Testis (tissue), 2 donors: ENCODE measurements at regions not wholly inside any gene's neighbourhood (a gene's known extent, or its start where the extent isn't known, plus 50 kb on each side); places are given as distances from the start of the nearest gene placed in this dataset.
A peak's percentile ranks its signal among the peaks of the same experiment; 100 is the strongest.

ENCODE experiments used
- DNase-seq: peaks from one replicate; pipeline ENCODE4 v3.0.0-alpha.2; 2019
- H3K27ac ChIP-seq, 2 donors: fragments of 200-600 bp; sonication (generic); one replicate each; pipeline ENCODE4 v1.5.1; 2019
- H3K27me3 ChIP-seq: fragments of 200-600 bp; sonication (generic); one replicate; pipeline ENCODE4 v1.5.1; 2019
- H3K36me3 ChIP-seq: fragments of 200-600 bp; sonication (generic); one replicate; pipeline ENCODE4 v1.5.1; 2017; ENCODE audit warnings: low read depth; ENCODE audit errors: missing control alignments
- H3K4me1 ChIP-seq: fragments of 200-600 bp; sonication (generic); one replicate; pipeline ENCODE4 v1.5.1; 2019
- H3K4me3 ChIP-seq, 2 donors: fragments of 200-600 bp; sonication (generic); one replicate each; pipeline ENCODE4 v1.5.1; 2017 to 2019
- H3K9me3 ChIP-seq: fragments of 200-600 bp; sonication (generic); one replicate; pipeline ENCODE4 v1.5.1; 2017
- POLR2A ChIP-seq: fragments of 450-650 bp; IDR thresholded peaks from one replicate; pipeline ENCODE4 v1.6.1; 2017; ENCODE audit warnings: antibody characterized with exemption, mild to moderate bottlenecking, moderate library complexity
- WGBS, 2 donors: methylation state at CpG; one replicate each; pipeline ENCODE4 v1.1.5; 2018; 5-methylcytosine and 5-hydroxymethylcytosine counted together
- intact Hi-C: fragments of 100-400 bp; cut with DNase I; formaldehyde crosslinking; loops from one replicate; pipeline ENCODE4 v1.15.1; 2023; ENCODE audit warnings: low total_unique reads
- TF ChIP-seq, protein P1 (sequence below), 3 experiments: fragments of 450-650 bp in 2 of 3; fragments of 200-600 bp in 1 of 3; sonication (generic) in 1 of 3; IDR thresholded peaks; one replicate each; pipeline ENCODE4 v1.5.1; 2016 to 2019; ENCODE audit warnings: antibody characterized with exemption in 3 of 3, mild to moderate bottlenecking in 2 of 3, moderate library complexity in 1 of 3

DNA sequence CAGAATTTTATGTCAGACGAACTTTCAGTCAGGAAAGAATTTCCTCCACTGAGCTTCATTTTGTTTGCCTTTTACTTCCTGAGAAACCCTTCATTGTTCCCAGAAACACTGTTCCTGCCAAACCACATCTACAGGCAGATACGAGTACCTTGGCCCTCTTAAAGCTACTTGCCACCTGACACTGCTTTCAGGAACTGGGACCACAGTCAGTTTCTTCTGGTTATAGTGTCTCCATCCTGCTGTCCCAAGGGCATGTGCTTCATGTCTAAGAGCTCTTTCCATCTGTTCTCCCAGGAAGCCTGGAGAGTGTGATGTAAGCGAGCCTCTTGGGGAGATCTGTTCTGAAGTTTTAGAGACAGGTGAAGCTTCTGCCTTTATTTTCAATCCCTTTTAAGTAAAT lies 161.7 kb upstream of the PLEKHA5 start:
- H3K27ac ChIP-seq: no peak overlapping the region
- H3K4me3 ChIP-seq: no peak overlapping the region
- DNase-seq: no peak
- intact Hi-C loops: no loop called here
- no peaks in the 10 kb centered on the region for H3K4me1 ChIP-seq
- 73 to 88% methylated on average over 3 of the region's 3 CpGs for WGBS, 2 donors
- no peak for TF ChIP-seq POLR2A
- TF ChIP-seq, protein P1, sequence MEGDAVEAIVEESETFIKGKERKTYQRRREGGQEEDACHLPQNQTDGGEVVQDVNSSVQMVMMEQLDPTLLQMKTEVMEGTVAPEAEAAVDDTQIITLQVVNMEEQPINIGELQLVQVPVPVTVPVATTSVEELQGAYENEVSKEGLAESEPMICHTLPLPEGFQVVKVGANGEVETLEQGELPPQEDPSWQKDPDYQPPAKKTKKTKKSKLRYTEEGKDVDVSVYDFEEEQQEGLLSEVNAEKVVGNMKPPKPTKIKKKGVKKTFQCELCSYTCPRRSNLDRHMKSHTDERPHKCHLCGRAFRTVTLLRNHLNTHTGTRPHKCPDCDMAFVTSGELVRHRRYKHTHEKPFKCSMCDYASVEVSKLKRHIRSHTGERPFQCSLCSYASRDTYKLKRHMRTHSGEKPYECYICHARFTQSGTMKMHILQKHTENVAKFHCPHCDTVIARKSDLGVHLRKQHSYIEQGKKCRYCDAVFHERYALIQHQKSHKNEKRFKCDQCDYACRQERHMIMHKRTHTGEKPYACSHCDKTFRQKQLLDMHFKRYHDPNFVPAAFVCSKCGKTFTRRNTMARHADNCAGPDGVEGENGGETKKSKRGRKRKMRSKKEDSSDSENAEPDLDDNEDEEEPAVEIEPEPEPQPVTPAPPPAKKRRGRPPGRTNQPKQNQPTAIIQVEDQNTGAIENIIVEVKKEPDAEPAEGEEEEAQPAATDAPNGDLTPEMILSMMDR (IDR thresholded peaks at IDR 0.05): no peak
- no peaks in the 10 kb centered on the region for H3K9me3 ChIP-seq
- H3K36me3 ChIP-seq: no peaks in the 10 kb centered on the region
- H3K27me3 ChIP-seq: no peaks in the 10 kb centered on the region

DNA sequence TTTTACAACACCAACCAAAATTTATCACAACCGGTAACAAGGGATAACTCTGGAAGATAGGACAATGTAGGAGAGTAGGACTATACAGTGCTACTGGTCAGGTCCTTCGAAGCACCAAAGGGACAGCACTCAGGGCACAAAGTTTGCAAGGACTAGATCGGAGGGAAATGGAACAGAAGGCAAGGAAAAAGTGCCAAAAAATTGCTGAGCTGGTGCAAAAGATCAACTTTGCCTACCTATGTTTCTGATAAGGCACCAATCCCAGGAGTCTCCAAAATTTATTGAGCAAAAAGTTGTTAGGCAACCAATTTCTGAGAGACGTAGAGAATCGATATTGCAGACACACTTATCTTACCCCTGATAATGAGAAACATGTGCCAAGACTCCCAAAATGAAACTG lies 160.0 kb upstream of the PLEKHA5 start:
- H3K9me3 ChIP-seq: no peaks in the 10 kb centered on the region
- H3K4me3 ChIP-seq: no peak overlapping the region
- no peaks in the 10 kb centered on the region for H3K27me3 ChIP-seq
- intact Hi-C loops: no loop called here
- TF ChIP-seq, protein P1 (IDR thresholded peaks at IDR 0.05): no peak
- TF ChIP-seq POLR2A: no peak
- no peak overlapping the region for H3K27ac ChIP-seq
- no peak for DNase-seq
- no peaks in the 10 kb centered on the region for H3K36me3 ChIP-seq
- WGBS, 2 donors: 70 to 72% methylated on average over 5 of the region's 5 CpGs
- no peaks in the 10 kb centered on the region for H3K4me1 ChIP-seq

DNA sequence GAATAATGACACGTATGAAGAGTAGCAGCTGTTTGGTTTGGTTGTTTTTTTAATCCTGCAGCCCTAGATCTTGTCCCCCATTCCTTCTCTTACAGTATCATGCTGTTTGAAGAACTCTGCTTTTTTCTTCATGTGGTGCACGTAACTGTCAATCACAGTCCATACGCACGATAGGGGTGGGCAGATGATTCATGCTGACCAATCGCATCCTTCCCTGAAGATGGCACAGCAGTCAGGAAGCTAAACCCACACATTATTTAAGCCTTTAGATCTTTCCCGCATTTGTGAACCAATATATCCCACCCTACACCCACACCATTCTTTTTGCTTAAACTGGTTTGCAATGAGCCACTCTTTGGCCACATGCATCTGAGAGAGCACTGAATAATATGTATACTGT lies 158.9 kb upstream of the PLEKHA5 start:
- no peak for TF ChIP-seq POLR2A
- TF ChIP-seq, protein P1 (IDR thresholded peaks at IDR 0.05): no peak
- intact Hi-C loops: no loop called here
- H3K4me3 ChIP-seq: no peak overlapping the region
- 70 to 87% methylated on average over 6 of the region's 6 CpGs for WGBS, 2 donors
- H3K36me3 ChIP-seq: no peaks in the 10 kb centered on the region
- H3K27me3 ChIP-seq: no peaks in the 10 kb centered on the region
- H3K9me3 ChIP-seq: no peaks in the 10 kb centered on the region
- H3K4me1 ChIP-seq: no peaks in the 10 kb centered on the region
- H3K27ac ChIP-seq: no peak overlapping the region
- peak; percentile 21 for DNase-seq

DNA sequence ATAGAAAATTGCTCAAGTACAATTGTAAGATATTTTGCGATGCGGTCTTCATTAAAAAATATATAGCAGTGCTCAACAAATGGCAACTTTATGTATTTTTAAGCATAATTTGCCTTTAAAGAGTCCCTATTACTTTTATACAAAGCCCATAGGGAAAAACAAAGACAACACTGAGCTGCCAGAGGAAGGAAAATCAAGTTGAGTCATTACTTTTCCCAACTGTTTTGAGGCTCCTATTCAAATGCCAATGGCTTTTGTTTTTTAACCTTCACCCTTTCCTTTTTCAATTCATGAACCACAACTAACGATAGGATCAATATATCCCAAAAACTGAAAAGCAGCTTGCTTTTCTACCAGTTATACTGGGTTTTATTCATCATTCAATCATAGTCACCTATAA lies 157.6 kb upstream of the PLEKHA5 start:
- no peak for DNase-seq
- Histone ChIP-seq H3K27me3 (no peaks in the 10 kb centered on the region), H3K4me3 (no peak overlapping the region), H3K27ac (no peak overlapping the region), H3K36me3 (no peaks in the 10 kb centered on the region), H3K4me1 (no peaks in the 10 kb centered on the region), H3K9me3 (no peaks in the 10 kb centered on the region)
- TF ChIP-seq, protein P1 (IDR thresholded peaks at IDR 0.05): no peak
- no peak for TF ChIP-seq POLR2A
- intact Hi-C loops: no loop called here
- 91 to 92% methylated on average over 3 of the region's 3 CpGs for WGBS, 2 donors

DNA sequence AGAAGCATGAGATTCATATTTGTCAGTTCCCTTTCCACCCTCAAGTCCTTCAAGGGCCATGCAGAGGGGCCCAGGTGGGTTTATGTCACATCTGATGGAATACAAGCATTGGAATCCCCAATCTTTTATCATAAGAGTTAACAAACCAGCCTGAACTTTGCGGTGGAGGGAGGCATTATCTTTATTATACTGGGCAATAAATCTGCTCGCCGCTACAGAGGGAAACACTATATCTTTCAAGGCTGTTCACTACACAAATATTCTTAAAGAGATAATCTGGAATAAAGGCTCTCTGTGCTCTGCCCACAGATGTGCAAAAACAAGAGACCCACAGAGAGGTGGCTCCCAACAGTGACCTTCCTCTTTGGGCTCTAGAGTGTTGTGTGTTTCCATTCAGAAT lies 153.6 kb upstream of the PLEKHA5 start:
- no peak for DNase-seq
- Histone ChIP-seq H3K27ac (no peak overlapping the region), H3K4me1 (no peaks in the 10 kb centered on the region), H3K9me3 (no peaks in the 10 kb centered on the region), H3K4me3 (no peak overlapping the region), H3K36me3 (no peaks in the 10 kb centered on the region), H3K27me3 (no peaks in the 10 kb centered on the region)
- TF ChIP-seq, protein P1 (IDR thresholded peaks at IDR 0.05): no peak
- intact Hi-C loops: no loop called here
- 45 to 48% methylated on average over 3 of the region's 3 CpGs for WGBS, 2 donors
